ENCODE measurements at regions not wholly inside any gene's neighbourhood (a gene's known extent, or its start where the extent isn't known, plus 50 kb on each side); places are given as distances from the start of the nearest gene placed in this dataset.
A peak's percentile ranks its signal among the peaks of the same experiment; 100 is the strongest.

GRCh38 chr16:5621826-5622225 is 524.2 kb upstream of the EEF2KMT start:
- no peak for ATAC-seq
- TF ChIP-seq CSRNP3 (CRISPR knock-in tag; IDR thresholded peaks at IDR 0.05) (no peak), TSHZ2 (CRISPR knock-in tag; IDR thresholded peaks at IDR 0.05) (peak; percentile 67; the same call in 1 of the 2 replicates), ARNTL (CRISPR knock-in tag; IDR thresholded peaks at IDR 0.05; ENCODE audit: borderline replicate concordance, low read depth) (no peak), POU6F1 (CRISPR knock-in tag; IDR thresholded peaks at IDR 0.05; ENCODE audit: borderline replicate concordance, low read depth) (no peak), PATZ1 (CRISPR knock-in tag; IDR thresholded peaks at IDR 0.05; ENCODE audit: borderline replicate concordance) (no peak), TCF4 (CRISPR knock-in tag; IDR thresholded peaks at IDR 0.05; ENCODE audit: borderline replicate concordance) (peak; percentile 86)

- TF ChIP-seq ISL1 (CRISPR knock-in tag; IDR thresholded peaks at IDR 0.05) = no peak
- TF ChIP-seq TCF4 (CRISPR knock-in tag; IDR thresholded peaks at IDR 0.05; ENCODE audit: borderline replicate concordance) = no peak
- TF ChIP-seq POU6F1 (CRISPR knock-in tag; IDR thresholded peaks at IDR 0.05; ENCODE audit: borderline replicate concordance, low read depth) = no peak
- TF ChIP-seq OSR1 (CRISPR knock-in tag; IDR thresholded peaks at IDR 0.05) = no peak
- no peak for TF ChIP-seq PPARA (CRISPR knock-in tag; IDR thresholded peaks at IDR 0.05; ENCODE audit: borderline replicate concordance)
- TF ChIP-seq RARB (CRISPR knock-in tag; IDR thresholded peaks at IDR 0.05) = no peak
- ATAC-seq = no peak
These were observed 521.7 kb upstream of the EEF2KMT start for GRCh38 chr16:5619304-5619703.

GRCh38 chr16:5616841-5617240 is 519.2 kb upstream of the EEF2KMT start:
- TF ChIP-seq SNAI2 (CRISPR knock-in tag; IDR thresholded peaks at IDR 0.05) (no peak), PATZ1 (CRISPR knock-in tag; IDR thresholded peaks at IDR 0.05; ENCODE audit: borderline replicate concordance) (no peak), TOX (CRISPR knock-in tag; IDR thresholded peaks at IDR 0.05; ENCODE audit: borderline replicate concordance) (no peak), PPARA (CRISPR knock-in tag; IDR thresholded peaks at IDR 0.05; ENCODE audit: borderline replicate concordance) (no peak), ZNF8 (CRISPR knock-in tag; IDR thresholded peaks at IDR 0.05) (no peak), TSHZ2 (CRISPR knock-in tag; IDR thresholded peaks at IDR 0.05) (no peak), ISL1 (CRISPR knock-in tag; IDR thresholded peaks at IDR 0.05) (no peak), OSR1 (CRISPR knock-in tag; IDR thresholded peaks at IDR 0.05) (no peak), ZNF565 (CRISPR knock-in tag; conservative IDR thresholded peaks at IDR 0.05; ENCODE audit: low read depth) (no peak)
- no peak for ATAC-seq

All from SK-N-SH treated with all-trans-retinoic acid at 6 μM for 48 hours (cell line).